Activated CD8-positive, alpha-beta memory T cell treated with anti-CD3 and anti-CD28 coated beads, Interleukin-2, amount 10 ng/mL, durations not matched to agents 7 days and 5 days (primary cell): ENCODE measurements at regions not wholly inside any gene's neighbourhood (a gene's known extent, or its start where the extent isn't known, plus 50 kb on each side); places are given as distances from the start of the nearest gene placed in this dataset.

Experiments
- ATAC-seq: fragments of 150-1000 bp; cut with Tn5 transposase; one replicate; pipeline ENCODE4 v1.10.0; 2021; ENCODE audit warnings: moderate library complexity
- CTCF ChIA-PET: fragments of 350-600 bp; sonication (Branson Sonifier 250); formaldehyde crosslinking; loops from one replicate; lab custom pipeline; 2021; ENCODE audit warnings: antibody characterized with exemption; lab: Charles Lee
- DNase-seq: peaks from one replicate; pipeline ENCODE4 v3.0.0-alpha.2; 2020
- H3K27ac Mint-ChIP-seq: one replicate; pipeline ENCODE4 v1.8.0; 2021; ENCODE audit warnings: mild to moderate bottlenecking, mixed read lengths
- H3K27me3 Mint-ChIP-seq: one replicate; pipeline ENCODE4 v1.8.0; 2021; ENCODE audit warnings: mixed read lengths
- H3K36me3 Mint-ChIP-seq: one replicate; pipeline ENCODE4 v1.8.0; 2021; ENCODE audit warnings: mild to moderate bottlenecking, mixed read lengths
- H3K4me1 Mint-ChIP-seq: one replicate; pipeline ENCODE4 v1.8.0; 2021; ENCODE audit warnings: mixed read lengths
- H3K4me3 Mint-ChIP-seq: one replicate; pipeline ENCODE4 v1.8.0; 2021; ENCODE audit warnings: mild to moderate bottlenecking, moderate library complexity, mixed read lengths
- H3K9me3 Mint-ChIP-seq: one replicate; pipeline ENCODE4 v1.8.0; 2022; ENCODE audit warnings: low read depth, mixed read lengths

- Mint-ChIP-seq H3K9me3 (no peaks in the 10 kb centered on the region), H3K4me3 (no peak overlapping the region), H3K4me1 (no peaks in the 10 kb centered on the region), H3K27ac (no peak overlapping the region), H3K27me3 (no peaks in the 10 kb centered on the region), H3K36me3 (peaks cover 1% of the 10 kb centered on the region)
- ATAC-seq (no peak), DNase-seq (no peak)
- CTCF ChIA-PET: no interaction called here
Measured at GRCh38 chr4:13316354-13316753, 167.8 kb downstream of the RAB28 start.

- Mint-ChIP-seq H3K4me3 (no peak overlapping the region), H3K9me3 (no peaks in the 10 kb centered on the region), H3K36me3 (no peaks in the 10 kb centered on the region), H3K27ac (no peak overlapping the region), H3K27me3 (no peaks in the 10 kb centered on the region), H3K4me1 (no peaks in the 10 kb centered on the region)
- DNase-seq: no peak
- CTCF ChIA-PET: no interaction called here
- ATAC-seq: no peak
Measured at GRCh38 chr4:13313856-13314255, 170.3 kb downstream of the RAB28 start.

DNA sequence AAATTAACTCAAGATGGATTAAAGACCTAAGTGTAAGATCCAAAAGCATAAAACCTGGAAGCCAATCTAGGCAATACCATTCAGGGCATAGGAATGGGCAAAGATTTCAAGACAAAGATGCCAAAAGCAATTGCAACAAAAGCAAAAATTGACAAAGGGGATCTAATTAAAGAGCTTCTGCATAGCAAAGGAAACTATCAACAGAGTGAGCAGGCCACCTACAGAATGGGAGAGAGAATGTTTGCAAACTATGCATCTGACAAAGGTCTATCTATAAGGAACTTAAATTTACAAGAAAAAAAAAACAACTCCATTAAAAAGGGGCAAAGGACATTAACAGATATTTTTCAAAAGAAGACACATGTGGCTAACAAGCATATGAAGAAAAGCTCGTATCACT lies 171.9 kb downstream of the RAB28 start:
- Mint-ChIP-seq H3K27ac (no peak overlapping the region), H3K4me1 (no peaks in the 10 kb centered on the region), H3K27me3 (no peaks in the 10 kb centered on the region), H3K4me3 (no peak overlapping the region), H3K36me3 (no peaks in the 10 kb centered on the region), H3K9me3 (no peaks in the 10 kb centered on the region)
- ATAC-seq (no peak), DNase-seq (no peak)
- CTCF ChIA-PET: interaction anchor here (0.7 kb wide), 1 partner anchor 33 kb away, joined by 3 read pairs; no protein-coding TSS in a partner anchor

DNA sequence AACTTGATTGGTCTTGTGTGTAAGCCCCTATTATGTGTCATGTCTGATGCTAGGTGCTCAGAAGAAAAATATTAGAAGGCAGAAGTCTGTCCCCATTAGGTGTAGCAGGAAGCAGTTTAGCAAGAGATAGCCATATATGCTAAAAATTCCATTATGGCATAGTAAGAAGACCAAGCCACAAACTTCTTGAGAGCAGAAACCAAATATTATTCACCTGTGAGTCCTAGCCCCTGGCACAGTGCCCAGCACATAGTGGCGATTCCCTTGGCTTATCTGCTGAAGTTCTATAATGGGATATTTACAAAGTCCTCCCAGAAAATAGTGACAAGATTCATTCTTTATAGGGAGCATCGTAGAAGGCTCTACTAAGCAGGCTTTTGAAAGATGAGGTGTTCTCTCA lies 174.4 kb downstream of the RAB28 start:
- H3K4me1 Mint-ChIP-seq: no peaks in the 10 kb centered on the region
- ATAC-seq (no peak), DNase-seq (no peak)
- H3K27me3 Mint-ChIP-seq: no peaks in the 10 kb centered on the region
- no peaks in the 10 kb centered on the region for H3K9me3 Mint-ChIP-seq
- CTCF ChIA-PET: no interaction called here
- H3K27ac Mint-ChIP-seq: no peak overlapping the region
- H3K36me3 Mint-ChIP-seq: no peaks in the 10 kb centered on the region
- H3K4me3 Mint-ChIP-seq: no peak overlapping the region

- H3K4me3 Mint-ChIP-seq: no peak overlapping the region
- H3K4me1 Mint-ChIP-seq: no peaks in the 10 kb centered on the region
- H3K9me3 Mint-ChIP-seq: peaks cover 2% of the 10 kb centered on the region
- no peaks in the 10 kb centered on the region for H3K27me3 Mint-ChIP-seq
- H3K27ac Mint-ChIP-seq: no peak overlapping the region
- DNase-seq (no peak), ATAC-seq (no peak)
- CTCF ChIA-PET: no interaction called here
- peaks cover 1% of the 10 kb centered on the region for H3K36me3 Mint-ChIP-seq
Measured at GRCh38 chr4:13306356-13306755, 177.8 kb downstream of the RAB28 start.

- Mint-ChIP-seq H3K4me1 (no peaks in the 10 kb centered on the region), H3K4me3 (no peak overlapping the region), H3K9me3 (peaks cover 13% of the 10 kb centered on the region), H3K27ac (no peak overlapping the region), H3K36me3 (peaks cover 3% of the 10 kb centered on the region), H3K27me3 (no peaks in the 10 kb centered on the region)
- ATAC-seq: no peak
- DNase-seq: no peak
- CTCF ChIA-PET: no interaction called here
Measured at GRCh38 chr4:13302876-13303275, 181.3 kb downstream of the RAB28 start.

- Mint-ChIP-seq H3K27me3 (no peaks in the 10 kb centered on the region), H3K4me1 (no peaks in the 10 kb centered on the region), H3K27ac (no peak overlapping the region), H3K9me3 (peaks cover 13% of the 10 kb centered on the region), H3K4me3 (no peak overlapping the region), H3K36me3 (peaks cover 3% of the 10 kb centered on the region)
- ATAC-seq: no peak
- no peak for DNase-seq
- CTCF ChIA-PET: interaction anchor here (0.6 kb wide), 1 partner anchor 489 kb away, joined by 3 read pairs; no protein-coding TSS in a partner anchor
Measured at GRCh38 chr4:13299343-13299742, 184.8 kb downstream of the RAB28 start.

- CTCF ChIA-PET: interaction anchor here (0.6 kb wide), 1 partner anchor 489 kb away, joined by 3 read pairs; no protein-coding TSS in a partner anchor
Measured at GRCh38 chr4:13298655-13299054, 185.5 kb downstream of the RAB28 start.

GRCh38 chr4:13296986-13297385 lies 187.2 kb downstream of the RAB28 start:
- peaks cover 3% of the 10 kb centered on the region for H3K36me3 Mint-ChIP-seq
- H3K4me1 Mint-ChIP-seq: no peaks in the 10 kb centered on the region
- no peaks in the 10 kb centered on the region for H3K27me3 Mint-ChIP-seq
- CTCF ChIA-PET: no interaction called here
- no peak for DNase-seq
- ATAC-seq: no peak
- H3K4me3 Mint-ChIP-seq: no peak overlapping the region
- H3K27ac Mint-ChIP-seq: no peak overlapping the region
- peaks cover 13% of the 10 kb centered on the region for H3K9me3 Mint-ChIP-seq

More at GRCh38 chr4:13298655-13299054, 185.5 kb downstream of the RAB28 start:
- Mint-ChIP-seq H3K36me3 (peaks cover 3% of the 10 kb centered on the region), H3K4me3 (no peak overlapping the region), H3K4me1 (no peaks in the 10 kb centered on the region), H3K27me3 (no peaks in the 10 kb centered on the region), H3K9me3 (peaks cover 13% of the 10 kb centered on the region), H3K27ac (no peak overlapping the region)
- ATAC-seq (no peak), DNase-seq (no peak)

- peaks cover 1% of the 10 kb centered on the region for H3K36me3 Mint-ChIP-seq
- H3K4me1 Mint-ChIP-seq: no peaks in the 10 kb centered on the region
- no peaks in the 10 kb centered on the region for H3K27me3 Mint-ChIP-seq
- CTCF ChIA-PET: no interaction called here
- H3K27ac Mint-ChIP-seq: no peak overlapping the region
- DNase-seq: no peak
- H3K9me3 Mint-ChIP-seq: peaks cover 6% of the 10 kb centered on the region
- no peak overlapping the region for H3K4me3 Mint-ChIP-seq
- no peak for ATAC-seq
Measured at GRCh38 chr4:13294961-13295605, 189.1 kb downstream of the RAB28 start.

DNA sequence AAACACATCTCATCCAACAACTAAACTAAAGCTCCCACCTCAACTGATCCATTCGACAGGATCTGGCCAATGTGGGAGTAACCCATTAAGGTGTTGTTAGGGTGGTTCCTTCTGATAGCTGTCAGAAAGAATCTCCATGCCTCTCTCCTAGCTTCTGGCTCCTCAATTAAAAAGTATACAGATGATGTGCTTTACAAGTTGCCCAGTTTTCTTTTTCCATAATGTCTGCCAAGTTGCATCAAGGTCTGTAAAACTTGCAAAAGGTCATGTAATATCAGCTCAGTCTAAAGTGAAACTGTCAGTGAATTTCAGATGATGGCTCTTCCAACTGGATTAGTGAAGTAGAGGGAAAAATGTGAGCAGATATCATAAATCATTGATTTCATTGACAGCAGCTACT lies 191.8 kb downstream of the RAB28 start:
- DNase-seq: no peak
- no peak overlapping the region for H3K4me3 Mint-ChIP-seq
- CTCF ChIA-PET: no interaction called here
- no peaks in the 10 kb centered on the region for H3K27me3 Mint-ChIP-seq
- no peaks in the 10 kb centered on the region for H3K4me1 Mint-ChIP-seq
- no peak for ATAC-seq
- peaks cover 2% of the 10 kb centered on the region for H3K9me3 Mint-ChIP-seq
- no peak overlapping the region for H3K27ac Mint-ChIP-seq
- H3K36me3 Mint-ChIP-seq: peaks cover 1% of the 10 kb centered on the region

GRCh38 chr4:13289391-13289790 lies 194.7 kb downstream of the RAB28 start:
- ATAC-seq (no peak), DNase-seq (no peak)
- no peak overlapping the region for H3K27ac Mint-ChIP-seq
- H3K36me3 Mint-ChIP-seq: peaks cover 1% of the 10 kb centered on the region
- H3K27me3 Mint-ChIP-seq: no peaks in the 10 kb centered on the region
- H3K4me3 Mint-ChIP-seq: no peak overlapping the region
- peaks cover 2% of the 10 kb centered on the region for H3K9me3 Mint-ChIP-seq
- CTCF ChIA-PET: no interaction called here
- no peaks in the 10 kb centered on the region for H3K4me1 Mint-ChIP-seq

GRCh38 chr4:13285336-13285735 lies 198.8 kb downstream of the RAB28 start:
- Mint-ChIP-seq H3K9me3 (peaks cover 2% of the 10 kb centered on the region), H3K27me3 (no peaks in the 10 kb centered on the region), H3K4me3 (no peak overlapping the region), H3K36me3 (no peaks in the 10 kb centered on the region), H3K27ac (no peak overlapping the region), H3K4me1 (no peaks in the 10 kb centered on the region)
- ATAC-seq (no peak), DNase-seq (no peak)
- CTCF ChIA-PET: no interaction called here

DNA sequence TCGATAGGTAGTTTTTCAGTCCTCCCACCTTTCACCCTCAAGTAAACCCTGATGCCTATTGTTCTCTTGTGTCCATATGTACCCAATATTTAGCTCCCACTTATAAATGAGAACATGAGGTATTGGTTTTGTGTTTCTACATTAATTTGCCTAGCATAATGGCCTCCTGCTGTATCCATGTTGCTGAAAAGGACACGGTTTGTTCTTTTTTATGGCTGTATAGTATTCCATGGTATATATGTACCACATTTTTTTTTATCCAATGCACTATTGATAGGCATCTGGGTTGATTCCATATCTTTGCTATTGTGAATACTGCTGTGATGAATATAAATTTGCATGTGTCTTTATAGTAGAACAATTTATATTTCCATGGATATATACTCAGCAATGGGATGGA lies 199.2 kb downstream of the RAB28 start:
- ATAC-seq (no peak), DNase-seq (no peak)
- Mint-ChIP-seq H3K9me3 (peaks cover 2% of the 10 kb centered on the region), H3K27me3 (no peaks in the 10 kb centered on the region), H3K36me3 (no peaks in the 10 kb centered on the region), H3K27ac (no peak overlapping the region), H3K4me1 (no peaks in the 10 kb centered on the region), H3K4me3 (no peak overlapping the region)
- CTCF ChIA-PET: no interaction called here
